LNCaP clone FGC (cell line): ENCODE measurements at regions not wholly inside any gene's neighbourhood (a gene's known extent, or its start where the extent isn't known, plus 50 kb on each side); places are given as distances from the start of the nearest gene placed in this dataset.

Experiments used
- DNase-seq: peaks from one replicate; pipeline ENCODE4 v3.0.0-alpha.2; 2011; ENCODE audit warnings: low read depth
- H3K4me3 ChIP-seq: 2 replicates; pipeline ENCODE4 v1.5.1; 2011; ENCODE audit warnings: mild to moderate bottlenecking, low read depth, low read length, control low read depth
- TF ChIP-seq, protein P1 (sequence below): IDR thresholded peaks from 2 replicates; pipeline ENCODE4 v1.5.1; 2012; ENCODE audit warnings: mild to moderate bottlenecking; ENCODE audit not compliant: control insufficient read depth, insufficient read depth; ENCODE audit errors: extremely low read depth

DNA sequence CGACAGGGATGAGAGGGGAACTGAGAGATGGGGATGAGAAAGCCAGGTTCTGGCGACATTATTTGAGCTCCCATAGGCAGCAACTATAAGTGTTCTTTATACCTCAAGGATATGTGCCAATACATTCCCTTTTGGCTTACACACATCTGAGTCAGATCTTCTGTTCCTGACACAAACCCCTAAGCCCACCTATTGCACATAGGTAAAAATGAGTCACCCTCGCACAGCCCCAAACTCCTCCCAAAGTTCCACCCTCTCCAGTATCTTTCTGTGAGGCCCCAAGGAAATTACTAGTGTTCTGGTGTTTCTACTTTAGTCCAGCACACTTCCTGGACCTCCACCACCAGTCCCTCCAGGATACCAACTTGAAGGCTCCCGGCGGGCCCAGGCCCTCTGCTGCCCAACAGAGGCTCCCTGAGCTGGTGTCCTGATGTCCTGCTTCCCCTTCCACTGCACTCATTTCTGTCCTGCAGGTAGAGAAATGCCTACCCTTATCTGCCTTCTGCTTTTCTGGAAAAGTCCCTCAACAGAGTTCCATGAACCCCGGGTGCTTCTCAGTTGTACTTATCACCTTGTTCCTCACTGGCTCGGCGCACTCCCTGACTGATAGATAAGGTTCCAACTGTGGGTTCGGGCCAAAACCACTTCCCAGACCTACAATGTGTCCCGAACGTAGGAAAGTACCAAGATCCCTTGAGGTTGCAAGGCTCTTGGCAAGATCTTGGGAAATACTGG is 125.5 kb downstream of the EN1 start:
- TF ChIP-seq, protein P1, sequence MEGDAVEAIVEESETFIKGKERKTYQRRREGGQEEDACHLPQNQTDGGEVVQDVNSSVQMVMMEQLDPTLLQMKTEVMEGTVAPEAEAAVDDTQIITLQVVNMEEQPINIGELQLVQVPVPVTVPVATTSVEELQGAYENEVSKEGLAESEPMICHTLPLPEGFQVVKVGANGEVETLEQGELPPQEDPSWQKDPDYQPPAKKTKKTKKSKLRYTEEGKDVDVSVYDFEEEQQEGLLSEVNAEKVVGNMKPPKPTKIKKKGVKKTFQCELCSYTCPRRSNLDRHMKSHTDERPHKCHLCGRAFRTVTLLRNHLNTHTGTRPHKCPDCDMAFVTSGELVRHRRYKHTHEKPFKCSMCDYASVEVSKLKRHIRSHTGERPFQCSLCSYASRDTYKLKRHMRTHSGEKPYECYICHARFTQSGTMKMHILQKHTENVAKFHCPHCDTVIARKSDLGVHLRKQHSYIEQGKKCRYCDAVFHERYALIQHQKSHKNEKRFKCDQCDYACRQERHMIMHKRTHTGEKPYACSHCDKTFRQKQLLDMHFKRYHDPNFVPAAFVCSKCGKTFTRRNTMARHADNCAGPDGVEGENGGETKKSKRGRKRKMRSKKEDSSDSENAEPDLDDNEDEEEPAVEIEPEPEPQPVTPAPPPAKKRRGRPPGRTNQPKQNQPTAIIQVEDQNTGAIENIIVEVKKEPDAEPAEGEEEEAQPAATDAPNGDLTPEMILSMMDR: no peak
- DNase-seq: no peak
- H3K4me3 ChIP-seq: no peak overlapping the region

DNA sequence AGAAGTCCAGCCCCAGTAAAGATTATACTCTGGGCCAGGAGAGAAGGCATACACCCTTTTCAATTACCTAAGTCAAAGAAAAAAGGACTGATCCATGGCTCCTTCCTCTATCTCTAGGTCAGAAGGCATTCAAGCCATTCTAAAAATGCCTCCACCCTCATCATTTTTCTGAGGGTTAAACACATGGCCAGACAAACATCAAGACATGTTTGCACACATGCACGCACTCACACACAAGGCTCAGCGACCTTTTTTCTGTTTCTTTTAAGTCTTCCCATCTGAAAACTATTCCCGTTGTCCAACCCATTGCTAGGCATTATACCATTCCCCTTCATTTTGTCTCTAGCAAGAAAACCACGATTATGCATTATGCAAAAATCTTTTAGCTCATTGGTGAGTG is 126.6 kb downstream of the EN1 start:
- H3K4me3 ChIP-seq: no peak overlapping the region
- TF ChIP-seq, protein P1: no peak
- DNase-seq: no peak

- H3K4me3 ChIP-seq: no peak overlapping the region
- TF ChIP-seq, protein P1: no peak
- no peak for DNase-seq
These were observed 128.5 kb downstream of the EN1 start for GRCh38 chr2:118718921-118719320.

GRCh38 chr2:118716102-118716501 is 131.3 kb downstream of the EN1 start:
- DNase-seq: no peak
- TF ChIP-seq, protein P1: no peak
- no peak overlapping the region for H3K4me3 ChIP-seq

DNA sequence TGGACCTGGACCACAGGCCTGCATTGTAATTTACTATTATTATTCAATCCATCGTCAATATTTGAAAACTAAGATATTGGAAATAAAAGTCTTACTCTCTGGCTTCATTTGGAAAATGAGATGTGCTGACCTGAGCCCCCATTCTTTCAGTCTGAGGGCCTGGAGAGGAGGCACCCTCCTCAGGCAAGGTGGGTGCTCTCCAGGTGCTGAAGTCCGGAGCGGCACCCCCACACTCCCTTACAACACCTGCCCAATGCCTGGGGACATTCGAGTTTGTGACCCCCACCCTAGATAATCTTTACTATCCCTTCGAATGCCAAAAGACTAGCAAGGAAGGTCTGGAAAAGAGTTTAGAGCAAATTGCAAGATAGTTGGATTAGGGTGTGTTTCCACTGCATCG is 133.3 kb downstream of the EN1 start:
- DNase-seq: no peak
- TF ChIP-seq, protein P1: no peak
- no peak overlapping the region for H3K4me3 ChIP-seq

- no peak for DNase-seq
- TF ChIP-seq, protein P1: no peak
- H3K4me3 ChIP-seq: no peak overlapping the region
These were observed 135.8 kb downstream of the EN1 start for GRCh38 chr2:118711603-118712002.

DNA sequence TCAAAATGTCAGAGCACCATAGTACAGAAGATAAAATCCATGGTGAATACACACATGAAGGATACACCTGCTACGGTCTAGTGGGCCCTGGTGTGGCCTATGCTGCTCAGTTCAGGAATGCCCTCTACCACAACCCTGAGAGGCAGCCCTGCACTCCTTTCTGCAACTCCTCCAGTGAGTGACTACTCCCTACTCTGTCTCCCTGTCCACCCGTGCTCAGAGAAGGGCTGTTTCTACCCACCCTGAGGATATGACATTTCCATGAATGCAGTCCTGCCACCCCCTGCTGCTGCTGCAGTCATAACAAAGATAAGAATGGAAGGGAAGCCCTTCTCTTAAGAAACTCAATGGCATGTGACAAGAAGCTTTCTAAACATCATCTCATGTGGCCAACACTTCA is 137.0 kb downstream of the EN1 start:
- H3K4me3 ChIP-seq: no peak overlapping the region
- TF ChIP-seq, protein P1: no peak
- no peak for DNase-seq
